MM.1S (cell line): ENCODE measurements at regions not wholly inside any gene's neighbourhood (a gene's known extent, or its start where the extent isn't known, plus 50 kb on each side); places are given as distances from the start of the nearest gene placed in this dataset.
A peak's percentile ranks its signal among the peaks of the same experiment; 100 is the strongest.
"Not testable (repeated sequence)": the region's sequence is repeated elsewhere in the genome, so short reads cannot be mapped to it uniquely, and the experiment has no call there.

Experiments
- DNase-seq: peaks from one replicate; pipeline ENCODE4 v3.0.0-alpha.2; 2015
- H2AFZ ChIP-seq: fragments of 300-600 bp; sonication (generic); 2 replicates; pipeline ENCODE4 v1.6.0; 2016; ENCODE audit warnings: antibody characterized with exemption, low read length
- H3F3A ChIP-seq: fragments of 300-600 bp; sonication (generic); 2 replicates; pipeline ENCODE4 v1.6.1; 2016; ENCODE audit warnings: mild to moderate bottlenecking, antibody characterized with exemption, low read length, moderate library complexity, mixed read lengths; ENCODE audit not compliant: insufficient read depth
- H3K27ac ChIP-seq: fragments of 300-600 bp; sonication (generic); 2 replicates; pipeline ENCODE4 v1.5.1; 2016; ENCODE audit warnings: mild to moderate bottlenecking, low read length
- H3K27me3 ChIP-seq: fragments of 300-600 bp; sonication (generic); replicated peaks from 2 replicates; pipeline ENCODE4 v1.6.0; 2016; ENCODE audit warnings: low read length; ENCODE audit not compliant: insufficient read depth
- H3K36me3 ChIP-seq: fragments of 300-600 bp; sonication (generic); replicated peaks from 2 replicates; pipeline ENCODE4 v1.6.1; 2016; ENCODE audit warnings: mild to moderate bottlenecking, low read length, mixed read lengths; ENCODE audit not compliant: insufficient read depth
- H3K4me1 ChIP-seq: fragments of 300-600 bp; sonication (generic); 2 replicates; pipeline ENCODE4 v1.6.1; 2016; ENCODE audit warnings: low read length, mixed read lengths
- H3K4me2 ChIP-seq: fragments of 300-600 bp; sonication (generic); 2 replicates; pipeline ENCODE4 v1.6.0; 2016; ENCODE audit warnings: low read depth, low read length
- H3K4me3 ChIP-seq: fragments of 300-600 bp; sonication (generic); 2 replicates; pipeline ENCODE4 v1.5.1; 2016; ENCODE audit warnings: low read length, mixed read lengths
- H3K79me2 ChIP-seq: fragments of 300-600 bp; sonication (generic); 2 replicates; pipeline ENCODE4 v1.6.1; 2016; ENCODE audit warnings: mixed run types, low read length, mixed read lengths
- H3K9ac ChIP-seq: fragments of 300-600 bp; sonication (generic); 2 replicates; pipeline ENCODE4 v1.6.1; 2016; ENCODE audit warnings: low read length, mixed read lengths
- H3K9me2 ChIP-seq: fragments of 300-600 bp; sonication (generic); replicated peaks from 2 replicates; pipeline ENCODE4 v1.6.1; 2016; ENCODE audit warnings: mild to moderate bottlenecking, low read length, mixed read lengths; ENCODE audit not compliant: insufficient read depth
- H3K9me3 ChIP-seq: fragments of 300-600 bp; sonication (generic); replicated peaks from 2 replicates; pipeline ENCODE4 v1.6.1; 2016; ENCODE audit warnings: mild to moderate bottlenecking, low read length, mixed read lengths; ENCODE audit not compliant: insufficient read depth
- H4K20me1 ChIP-seq: fragments of 300-600 bp; sonication (generic); 2 replicates; pipeline ENCODE4 v1.6.1; 2016; ENCODE audit warnings: mild to moderate bottlenecking, low read length, moderate library complexity, mixed read lengths; ENCODE audit not compliant: insufficient read depth
- CTCF ChIP-seq: fragments of 300-600 bp; sonication (generic); IDR thresholded peaks from 2 replicates; pipeline ENCODE4 v1.5.1; 2016; ENCODE audit warnings: antibody characterized with exemption, low read length, mixed read lengths

- H3K4me1 ChIP-seq, H3F3A ChIP-seq, DNase-seq, H3K4me2 ChIP-seq, H3K27ac ChIP-seq, H3K79me2 ChIP-seq, H2AFZ ChIP-seq, H3K36me3 ChIP-seq, H4K20me1 ChIP-seq, H3K9me2 ChIP-seq, H3K9ac ChIP-seq, H3K4me3 ChIP-seq, H3K9me3 ChIP-seq: not testable (repeated sequence)
- peaks cover 35% of the 10 kb centered on the region for H3K27me3 ChIP-seq
Observed at GRCh38 chr3:195999176-195999575, 82.7 kb downstream of the TFRC start.

GRCh38 chr3:195996314-195996713 is 85.6 kb downstream of the TFRC start:
- H3K4me1 ChIP-seq, H3K9ac ChIP-seq, H3K9me2 ChIP-seq, H2AFZ ChIP-seq, H3K4me2 ChIP-seq, H3K79me2 ChIP-seq, H3K27ac ChIP-seq, H3F3A ChIP-seq, H3K4me3 ChIP-seq, H4K20me1 ChIP-seq, DNase-seq, H3K36me3 ChIP-seq, H3K27me3 ChIP-seq, H3K9me3 ChIP-seq: not testable (repeated sequence)

GRCh38 chr3:195994343-195994742 is 86.0 kb upstream of the TNK2 start:
- H3K36me3 ChIP-seq, H3K27me3 ChIP-seq, H3K4me3 ChIP-seq, H3K79me2 ChIP-seq, H4K20me1 ChIP-seq, H3K4me2 ChIP-seq, H3K9me3 ChIP-seq, H2AFZ ChIP-seq, H3K9ac ChIP-seq, H3K9me2 ChIP-seq, H3F3A ChIP-seq, H3K27ac ChIP-seq, H3K4me1 ChIP-seq: not testable (repeated sequence)
- peak; percentile 15; the same call in 1 of the 2 replicates for TF ChIP-seq CTCF
- peak; percentile 61 for DNase-seq

- not testable (repeated sequence) for H3K4me1 ChIP-seq, H3K4me2 ChIP-seq
Observed at GRCh38 chr3:195993671-195994070, 85.3 kb upstream of the TNK2 start.

GRCh38 chr3:195992956-195993595 is 84.7 kb upstream of the TNK2 start:
- H3K79me2 ChIP-seq, H3K9me3 ChIP-seq, H4K20me1 ChIP-seq, H3K27ac ChIP-seq, H2AFZ ChIP-seq, H3K27me3 ChIP-seq, H3K4me2 ChIP-seq, H3K9ac ChIP-seq, H3K9me2 ChIP-seq, H3K36me3 ChIP-seq, H3F3A ChIP-seq, H3K4me1 ChIP-seq, H3K4me3 ChIP-seq: not testable (repeated sequence)
- DNase-seq, result peak; percentile 4

More at GRCh38 chr3:195993671-195994070, 85.3 kb upstream of the TNK2 start:
- H3K9me3 ChIP-seq, H3F3A ChIP-seq, H3K9me2 ChIP-seq, H3K27me3 ChIP-seq, H3K9ac ChIP-seq, H3K4me3 ChIP-seq, DNase-seq, H3K36me3 ChIP-seq, H2AFZ ChIP-seq, H3K27ac ChIP-seq, H3K79me2 ChIP-seq, H4K20me1 ChIP-seq: not testable (repeated sequence)

GRCh38 chr3:195991986-195992385 is 83.6 kb upstream of the TNK2 start:
- not testable (repeated sequence) for H3K79me2 ChIP-seq, H3K27me3 ChIP-seq, H3K4me1 ChIP-seq, H3K36me3 ChIP-seq, DNase-seq, H3K9ac ChIP-seq, H3K27ac ChIP-seq, H4K20me1 ChIP-seq, H3K9me3 ChIP-seq, H3F3A ChIP-seq, H2AFZ ChIP-seq, H3K4me2 ChIP-seq, H3K4me3 ChIP-seq, H3K9me2 ChIP-seq

GRCh38 chr3:195991243-195991642 is 82.9 kb upstream of the TNK2 start:
- peak overlapping the region; percentile 46; the same call in 1 of the 2 replicates for H3K4me2 ChIP-seq
- H3K27ac ChIP-seq, result not testable (repeated sequence)

More at GRCh38 chr3:195991243-195991642, 82.9 kb upstream of the TNK2 start:
- H3K9me3 ChIP-seq, H3K4me1 ChIP-seq, H3K9me2 ChIP-seq, DNase-seq, H3K36me3 ChIP-seq, H3K9ac ChIP-seq, H4K20me1 ChIP-seq, H2AFZ ChIP-seq, H3K4me3 ChIP-seq, H3K27me3 ChIP-seq, H3F3A ChIP-seq, H3K79me2 ChIP-seq: not testable (repeated sequence)
